ENCODE measurements at regions not wholly inside any gene's neighbourhood (a gene's known extent, or its start where the extent isn't known, plus 50 kb on each side); places are given as distances from the start of the nearest gene placed in this dataset.

- Histone ChIP-seq H4K91ac (ENCODE audit: low read depth, low read length, poor library complexity) (no peak overlapping the region), H2BK12ac (ENCODE audit: low read length) (no peak overlapping the region), H3K79me1 (ENCODE audit: low read depth, low read length) (no peaks in the 10 kb centered on the region), H3K4ac (ENCODE audit: low read length) (no peak overlapping the region), H2AK5ac (ENCODE audit: low read depth, low read length) (no peak overlapping the region), H3K27ac (replicated peaks; ENCODE audit: low read length) (no peak overlapping the region), H2BK5ac (ENCODE audit: low read length) (no peak overlapping the region), H3K18ac (ENCODE audit: low read length) (no peak overlapping the region), H2AFZ (ENCODE audit: low read length) (no peak overlapping the region), H3K23ac (ENCODE audit: low read depth, low read length, poor library complexity) (no peak overlapping the region), H3K27me3 (ENCODE audit: control insufficient read depth in 3 of 3, insufficient read depth in 3 of 3, low read depth in 1 of 3, low read length in 3 of 3) (no peaks in the 10 kb centered on the region), H3K9me3 (replicated peaks in 1 of 2; ENCODE audit: control insufficient read depth in 2 of 2, insufficient read depth in 1 of 2, low read depth in 1 of 2, low read length in 2 of 2) (no peaks in the 10 kb centered on the region), H2BK120ac (ENCODE audit: low read depth, low read length) (no peak overlapping the region), H3K4me3 (ENCODE audit: low read length in 2 of 2) (no peak overlapping the region), H2BK15ac (ENCODE audit: low read length) (no peak overlapping the region), H3K4me2 (ENCODE audit: insufficient read depth, low read length, poor library complexity, severe bottlenecking) (no peak overlapping the region), H3K36me3 (replicated peaks in 1 of 2; ENCODE audit: control insufficient read depth in 2 of 2, insufficient read depth in 2 of 2, low read length in 2 of 2) (no peaks in the 10 kb centered on the region), H4K8ac (ENCODE audit: low read depth, low read length) (no peak overlapping the region), H3K14ac (ENCODE audit: low read length) (no peak overlapping the region), H3K9ac (ENCODE audit: low read depth, low read length, poor library complexity) (no peak overlapping the region), H3K4me1 (ENCODE audit: control insufficient read depth in 2 of 2, insufficient read depth in 1 of 2, low read depth in 1 of 2, low read length in 2 of 2) (no peaks in the 10 kb centered on the region)
- DNase-seq (ENCODE audit: low spot score): no peak
- no CpG with 5 or more reads among the region's 3 CpGs for WGBS, 2 donors (ENCODE audit: extremely low coverage in 2 of 2, insufficient read length in 2 of 2, insufficient replicate concordance in 1 of 2)
Observed at GRCh38 chr21:19609611-19610010, 1206.0 kb upstream of the TMPRSS15 start.

- H3K79me1 ChIP-seq (ENCODE audit: low read depth, low read length): no peaks in the 10 kb centered on the region
- no peaks in the 10 kb centered on the region for H3K4me1 ChIP-seq (ENCODE audit: control insufficient read depth in 2 of 2, insufficient read depth in 1 of 2, low read depth in 1 of 2, low read length in 2 of 2)
- no peak overlapping the region for H3K4me2 ChIP-seq (ENCODE audit: insufficient read depth, low read length, poor library complexity, severe bottlenecking)
- H2BK15ac ChIP-seq (ENCODE audit: low read length): no peak overlapping the region
- no peak overlapping the region for H2BK5ac ChIP-seq (ENCODE audit: low read length)
- H3K4me3 ChIP-seq (ENCODE audit: low read length in 2 of 2): no peak overlapping the region
- no peak overlapping the region for H4K8ac ChIP-seq (ENCODE audit: low read depth, low read length)
- H2AFZ ChIP-seq (ENCODE audit: low read length): no peak overlapping the region
- H3K36me3 ChIP-seq (replicated peaks in 1 of 2; ENCODE audit: control insufficient read depth in 2 of 2, insufficient read depth in 2 of 2, low read length in 2 of 2): no peaks in the 10 kb centered on the region
- no peak overlapping the region for H3K27ac ChIP-seq (replicated peaks; ENCODE audit: low read length)
- no peak overlapping the region for H3K14ac ChIP-seq (ENCODE audit: low read length)
- H2BK120ac ChIP-seq (ENCODE audit: low read depth, low read length): no peak overlapping the region
- no peak overlapping the region for H3K23ac ChIP-seq (ENCODE audit: low read depth, low read length, poor library complexity)
- no peak overlapping the region for H3K4ac ChIP-seq (ENCODE audit: low read length)
- no peaks in the 10 kb centered on the region for H3K9me3 ChIP-seq (replicated peaks in 1 of 2; ENCODE audit: control insufficient read depth in 2 of 2, insufficient read depth in 1 of 2, low read depth in 1 of 2, low read length in 2 of 2)
- no peak overlapping the region for H3K18ac ChIP-seq (ENCODE audit: low read length)
- H2BK12ac ChIP-seq (ENCODE audit: low read length): no peak overlapping the region
- no CpG with 5 or more reads among the region's 2 CpGs for WGBS, 2 donors (ENCODE audit: extremely low coverage in 2 of 2, insufficient read length in 2 of 2, insufficient replicate concordance in 1 of 2)
- no peak overlapping the region for H2AK5ac ChIP-seq (ENCODE audit: low read depth, low read length)
- H4K91ac ChIP-seq (ENCODE audit: low read depth, low read length, poor library complexity): no peak overlapping the region
- DNase-seq (ENCODE audit: low spot score): no peak
- H3K27me3 ChIP-seq (ENCODE audit: control insufficient read depth in 3 of 3, insufficient read depth in 3 of 3, low read depth in 1 of 3, low read length in 3 of 3): no peaks in the 10 kb centered on the region
- no peak overlapping the region for H3K9ac ChIP-seq (ENCODE audit: low read depth, low read length, poor library complexity)
Observed at GRCh38 chr21:19621837-19622496, 1218.4 kb upstream of the TMPRSS15 start.

GRCh38 chr21:19640964-19641363 lies 1237.4 kb upstream of the TMPRSS15 start:
- no peak overlapping the region for H3K4me3 ChIP-seq (ENCODE audit: low read length in 2 of 2)

GRCh38 chr21:19648391-19648790 lies 1244.8 kb upstream of the TMPRSS15 start:
- WGBS, 2 donors (ENCODE audit: extremely low coverage in 2 of 2, insufficient read length in 2 of 2, insufficient replicate concordance in 1 of 2): no CpG with 5 or more reads among the region's 2 CpGs

More at GRCh38 chr21:19640964-19641363, 1237.4 kb upstream of the TMPRSS15 start:
- no peaks in the 10 kb centered on the region for H3K79me1 ChIP-seq (ENCODE audit: low read depth, low read length)
- no peak overlapping the region for H3K23ac ChIP-seq (ENCODE audit: low read depth, low read length, poor library complexity)
- WGBS, 2 donors (ENCODE audit: extremely low coverage in 2 of 2, insufficient read length in 2 of 2, insufficient replicate concordance in 1 of 2): no CpG with 5 or more reads among the region's 7 CpGs
- no peak overlapping the region for H2BK12ac ChIP-seq (ENCODE audit: low read length)
- H4K8ac ChIP-seq (ENCODE audit: low read depth, low read length): no peak overlapping the region
- no peak overlapping the region for H2BK5ac ChIP-seq (ENCODE audit: low read length)
- H3K27me3 ChIP-seq (ENCODE audit: control insufficient read depth in 3 of 3, insufficient read depth in 3 of 3, low read depth in 1 of 3, low read length in 3 of 3): no peaks in the 10 kb centered on the region
- no peak overlapping the region for H3K4me2 ChIP-seq (ENCODE audit: insufficient read depth, low read length, poor library complexity, severe bottlenecking)
- no peak overlapping the region for H2BK15ac ChIP-seq (ENCODE audit: low read length)
- H2BK120ac ChIP-seq (ENCODE audit: low read depth, low read length): no peak overlapping the region
- no peak overlapping the region for H3K9ac ChIP-seq (ENCODE audit: low read depth, low read length, poor library complexity)
- no peak overlapping the region for H2AFZ ChIP-seq (ENCODE audit: low read length)
- DNase-seq (ENCODE audit: low spot score): no peak
- H2AK5ac ChIP-seq (ENCODE audit: low read depth, low read length): no peak overlapping the region
- no peaks in the 10 kb centered on the region for H3K4me1 ChIP-seq (ENCODE audit: control insufficient read depth in 2 of 2, insufficient read depth in 1 of 2, low read depth in 1 of 2, low read length in 2 of 2)
- H3K36me3 ChIP-seq (replicated peaks in 1 of 2; ENCODE audit: control insufficient read depth in 2 of 2, insufficient read depth in 2 of 2, low read length in 2 of 2): no peaks in the 10 kb centered on the region
- no peak overlapping the region for H3K27ac ChIP-seq (replicated peaks; ENCODE audit: low read length)
- H3K14ac ChIP-seq (ENCODE audit: low read length): no peak overlapping the region
- no peak overlapping the region for H4K91ac ChIP-seq (ENCODE audit: low read depth, low read length, poor library complexity)
- no peak overlapping the region for H3K18ac ChIP-seq (ENCODE audit: low read length)
- H3K4ac ChIP-seq (ENCODE audit: low read length): no peak overlapping the region
- H3K9me3 ChIP-seq (replicated peaks in 1 of 2; ENCODE audit: control insufficient read depth in 2 of 2, insufficient read depth in 1 of 2, low read depth in 1 of 2, low read length in 2 of 2): no peaks in the 10 kb centered on the region

More at GRCh38 chr21:19648391-19648790, 1244.8 kb upstream of the TMPRSS15 start:
- Histone ChIP-seq H4K91ac (ENCODE audit: low read depth, low read length, poor library complexity) (no peak overlapping the region), H3K23ac (ENCODE audit: low read depth, low read length, poor library complexity) (no peak overlapping the region), H3K18ac (ENCODE audit: low read length) (no peak overlapping the region), H3K9ac (ENCODE audit: low read depth, low read length, poor library complexity) (no peak overlapping the region), H3K4me1 (ENCODE audit: control insufficient read depth in 2 of 2, insufficient read depth in 1 of 2, low read depth in 1 of 2, low read length in 2 of 2) (no peaks in the 10 kb centered on the region), H3K4me2 (ENCODE audit: insufficient read depth, low read length, poor library complexity, severe bottlenecking) (no peak overlapping the region), H2BK120ac (ENCODE audit: low read depth, low read length) (no peak overlapping the region), H4K8ac (ENCODE audit: low read depth, low read length) (no peak overlapping the region), H3K4ac (ENCODE audit: low read length) (no peak overlapping the region), H2AFZ (ENCODE audit: low read length) (no peak overlapping the region), H3K27ac (replicated peaks; ENCODE audit: low read length) (no peak overlapping the region), H3K4me3 (ENCODE audit: low read length in 2 of 2) (no peak overlapping the region), H2BK15ac (ENCODE audit: low read length) (no peak overlapping the region), H3K36me3 (replicated peaks in 1 of 2; ENCODE audit: control insufficient read depth in 2 of 2, insufficient read depth in 2 of 2, low read length in 2 of 2) (no peaks in the 10 kb centered on the region), H3K27me3 (ENCODE audit: control insufficient read depth in 3 of 3, insufficient read depth in 3 of 3, low read depth in 1 of 3, low read length in 3 of 3) (no peaks in the 10 kb centered on the region), H3K14ac (ENCODE audit: low read length) (no peak overlapping the region), H2BK12ac (ENCODE audit: low read length) (no peak overlapping the region), H2BK5ac (ENCODE audit: low read length) (no peak overlapping the region), H2AK5ac (ENCODE audit: low read depth, low read length) (no peak overlapping the region), H3K79me1 (ENCODE audit: low read depth, low read length) (no peaks in the 10 kb centered on the region), H3K9me3 (replicated peaks in 1 of 2; ENCODE audit: control insufficient read depth in 2 of 2, insufficient read depth in 1 of 2, low read depth in 1 of 2, low read length in 2 of 2) (no peaks in the 10 kb centered on the region)
- no peak for DNase-seq (ENCODE audit: low spot score)

Measured in neuronal stem cell (in vitro differentiated cells).